ENCODE measurements at regions not wholly inside any gene's neighbourhood (a gene's known extent, or its start where the extent isn't known, plus 50 kb on each side); places are given as distances from the start of the nearest gene placed in this dataset.

DNA sequence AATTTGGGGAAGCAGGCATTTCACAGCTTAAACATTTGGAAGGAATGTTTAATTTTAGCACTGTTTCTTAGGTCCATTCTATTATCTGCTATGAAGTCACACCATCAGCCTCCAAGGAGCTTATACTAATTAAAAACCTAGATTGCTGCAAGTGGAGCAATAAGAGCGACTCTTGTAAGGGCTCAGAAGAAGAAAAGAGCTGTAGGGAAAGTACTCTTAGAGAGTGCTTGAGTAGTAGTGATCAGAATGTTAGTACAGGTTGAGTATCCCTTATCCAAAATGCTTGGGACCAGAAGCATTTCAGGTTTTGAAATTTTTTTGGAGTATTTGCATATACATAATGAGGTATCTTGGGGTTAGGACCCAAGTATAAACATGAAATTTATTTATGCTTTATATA, 285.3 kb downstream of the UBE3D start:
- no peak for DNase-seq
- Histone ChIP-seq H3K4me3 (ENCODE audit: low read depth, low read length) (no peak overlapping the region), H3K4me1 (no peaks in the 10 kb centered on the region), H3K36me3 (no peaks in the 10 kb centered on the region), H3K9me3 (no peaks in the 10 kb centered on the region), H3K27me3 (no peaks in the 10 kb centered on the region)
- TF ChIP-seq, protein P1, sequence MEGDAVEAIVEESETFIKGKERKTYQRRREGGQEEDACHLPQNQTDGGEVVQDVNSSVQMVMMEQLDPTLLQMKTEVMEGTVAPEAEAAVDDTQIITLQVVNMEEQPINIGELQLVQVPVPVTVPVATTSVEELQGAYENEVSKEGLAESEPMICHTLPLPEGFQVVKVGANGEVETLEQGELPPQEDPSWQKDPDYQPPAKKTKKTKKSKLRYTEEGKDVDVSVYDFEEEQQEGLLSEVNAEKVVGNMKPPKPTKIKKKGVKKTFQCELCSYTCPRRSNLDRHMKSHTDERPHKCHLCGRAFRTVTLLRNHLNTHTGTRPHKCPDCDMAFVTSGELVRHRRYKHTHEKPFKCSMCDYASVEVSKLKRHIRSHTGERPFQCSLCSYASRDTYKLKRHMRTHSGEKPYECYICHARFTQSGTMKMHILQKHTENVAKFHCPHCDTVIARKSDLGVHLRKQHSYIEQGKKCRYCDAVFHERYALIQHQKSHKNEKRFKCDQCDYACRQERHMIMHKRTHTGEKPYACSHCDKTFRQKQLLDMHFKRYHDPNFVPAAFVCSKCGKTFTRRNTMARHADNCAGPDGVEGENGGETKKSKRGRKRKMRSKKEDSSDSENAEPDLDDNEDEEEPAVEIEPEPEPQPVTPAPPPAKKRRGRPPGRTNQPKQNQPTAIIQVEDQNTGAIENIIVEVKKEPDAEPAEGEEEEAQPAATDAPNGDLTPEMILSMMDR (IDR thresholded peaks at IDR 0.05; ENCODE audit: low read depth, low read length): no peak

DNA sequence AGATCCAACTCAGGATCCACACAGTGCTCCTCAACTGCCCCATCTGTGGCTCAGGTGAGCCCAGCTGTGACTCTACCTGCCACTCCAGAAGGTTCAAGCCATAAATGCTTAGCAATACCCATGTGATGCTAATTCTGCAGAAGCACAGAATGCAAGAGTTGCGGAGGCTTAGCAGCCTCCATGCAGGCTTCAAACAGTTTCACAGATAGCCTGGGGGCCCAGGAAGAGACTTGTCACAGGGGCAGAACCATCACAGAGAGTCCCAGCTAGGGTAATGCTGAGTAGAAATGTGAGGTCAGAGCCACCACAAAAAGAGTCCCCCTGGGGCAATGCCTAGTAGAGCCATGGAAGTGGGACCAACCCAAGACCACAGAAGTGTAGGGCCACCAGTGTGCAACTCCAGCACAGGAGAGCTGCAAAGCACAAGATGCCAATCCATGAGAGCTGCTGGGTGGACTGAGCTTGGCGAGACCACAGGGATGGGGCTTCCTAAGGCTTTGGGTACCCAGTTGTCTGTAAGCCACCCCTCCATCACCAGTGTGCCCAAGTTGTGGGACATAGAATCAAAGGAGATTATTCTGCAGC, 283.9 kb downstream of the UBE3D start:
- Histone ChIP-seq H3K27me3 (no peaks in the 10 kb centered on the region), H3K4me3 (ENCODE audit: low read depth, low read length) (no peak overlapping the region), H3K9me3 (no peaks in the 10 kb centered on the region), H3K36me3 (no peaks in the 10 kb centered on the region), H3K4me1 (no peaks in the 10 kb centered on the region)
- TF ChIP-seq, protein P1 (IDR thresholded peaks at IDR 0.05; ENCODE audit: low read depth, low read length): no peak
- DNase-seq: no peak

DNA sequence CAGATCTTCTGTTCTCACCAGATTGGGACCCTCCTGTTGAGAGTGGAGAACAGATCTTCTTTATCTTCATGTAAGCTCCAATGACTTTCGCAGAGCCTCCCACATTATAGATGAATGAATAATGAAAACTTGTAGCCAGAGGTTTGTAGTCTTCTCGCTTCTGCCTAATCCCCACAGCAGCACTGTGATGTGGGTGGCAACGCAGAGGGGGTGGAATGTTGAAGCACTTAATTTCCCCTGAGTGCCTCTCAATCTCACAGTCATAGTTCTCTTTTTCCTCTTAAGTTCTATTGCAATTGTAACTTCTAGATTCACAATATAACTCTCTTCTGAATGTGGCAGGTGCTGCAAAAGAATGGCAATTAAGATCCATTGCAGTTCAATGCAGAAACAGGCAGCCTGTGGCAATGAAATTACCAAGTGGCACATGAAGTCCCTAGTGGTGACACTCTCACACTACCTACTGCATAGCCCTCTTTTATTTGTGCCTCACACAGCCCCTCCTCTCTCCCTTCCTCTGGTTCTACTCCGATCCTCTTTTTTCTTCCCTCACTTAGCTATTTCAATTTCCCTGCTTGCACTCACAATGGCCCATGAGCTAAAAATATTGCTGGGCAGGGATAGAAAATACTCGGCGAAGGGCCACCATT, 281.9 kb downstream of the UBE3D start:
- Histone ChIP-seq H3K4me3 (ENCODE audit: low read depth, low read length) (no peak overlapping the region), H3K27me3 (no peaks in the 10 kb centered on the region), H3K36me3 (no peaks in the 10 kb centered on the region), H3K4me1 (no peaks in the 10 kb centered on the region), H3K9me3 (no peaks in the 10 kb centered on the region)
- DNase-seq: no peak
- TF ChIP-seq, protein P1 (IDR thresholded peaks at IDR 0.05; ENCODE audit: low read depth, low read length): peak; percentile 49

- no peak for DNase-seq
- no peaks in the 10 kb centered on the region for H3K4me1 ChIP-seq
- H3K9me3 ChIP-seq: no peaks in the 10 kb centered on the region
- no peak overlapping the region for H3K4me3 ChIP-seq (ENCODE audit: low read depth, low read length)
- no peaks in the 10 kb centered on the region for H3K36me3 ChIP-seq
- H3K27me3 ChIP-seq: no peaks in the 10 kb centered on the region
- TF ChIP-seq, protein P1 (IDR thresholded peaks at IDR 0.05; ENCODE audit: low read depth, low read length): no peak
Observed at GRCh38 chr6:82785206-82785605, 280.4 kb downstream of the UBE3D start.

GRCh38 chr6:82786248-82786647, 279.4 kb downstream of the UBE3D start:
- Histone ChIP-seq H3K27me3 (no peaks in the 10 kb centered on the region), H3K36me3 (no peaks in the 10 kb centered on the region), H3K4me1 (no peaks in the 10 kb centered on the region), H3K4me3 (ENCODE audit: low read depth, low read length) (no peak overlapping the region), H3K9me3 (no peaks in the 10 kb centered on the region)
- TF ChIP-seq, protein P1 (IDR thresholded peaks at IDR 0.05; ENCODE audit: low read depth, low read length): no peak
- no peak for DNase-seq

GRCh38 chr6:82795940-82796339, 269.7 kb downstream of the UBE3D start:
- Histone ChIP-seq H3K4me1 (no peaks in the 10 kb centered on the region), H3K36me3 (no peaks in the 10 kb centered on the region), H3K9me3 (no peaks in the 10 kb centered on the region), H3K4me3 (ENCODE audit: low read depth, low read length) (no peak overlapping the region), H3K27me3 (no peaks in the 10 kb centered on the region)
- TF ChIP-seq, protein P1 (IDR thresholded peaks at IDR 0.05; ENCODE audit: low read depth, low read length): no peak
- DNase-seq: no peak

Data from BE2C (cell line).